Heart right ventricle (tissue), 16 donors: ENCODE measurements at regions not wholly inside any gene's neighbourhood (a gene's known extent, or its start where the extent isn't known, plus 50 kb on each side); places are given as distances from the start of the nearest gene placed in this dataset.

Experiments used
- ATAC-seq, 8 donors: fragments of 200-7000 bp; cut with Tn5 transposase; one replicate each; pipeline ENCODE4 v1.9.1; 2020; ENCODE audit warnings: mild to moderate bottlenecking in 8 of 8, moderate library complexity in 8 of 8, moderate number of reproducible peaks in 1 of 8
- DNase-seq, 2 donors: peaks; one replicate each; pipeline ENCODE4 v3.0.0-alpha.2; 2020
- H3K27ac ChIP-seq, 10 donors: fragments of 200-600 bp; sonication (generic) in 2 of 10; one replicate each; pipeline versions ENCODE4 v1.5.0 to v1.8.0; 2020 to 2022; ENCODE audit warnings: mild to moderate bottlenecking in 3 of 10
- H3K27me3 ChIP-seq, 7 donors: fragments of 200-600 bp; one replicate each; pipeline ENCODE4 v1.8.0; 2021 to 2022; ENCODE audit warnings: mild to moderate bottlenecking in 2 of 7
- H3K36me3 ChIP-seq, 9 donors: fragments of 200-600 bp; sonication (generic) in 1 of 9; one replicate each; pipeline versions ENCODE4 v1.5.0 to v1.8.0; 2020 to 2022; ENCODE audit warnings: mild to moderate bottlenecking in 2 of 9
- H3K4me1 ChIP-seq, 9 donors: fragments of 200-600 bp; sonication (generic) in 1 of 9; one replicate each; pipeline versions ENCODE4 v1.5.0 to v1.8.0; 2020 to 2022; ENCODE audit warnings: mild to moderate bottlenecking in 4 of 9
- H3K4me3 ChIP-seq, 10 donors: fragments of 200-600 bp; sonication (generic) in 2 of 10; one replicate each; pipeline versions ENCODE4 v1.5.0 to v1.8.0; 2020 to 2022; ENCODE audit warnings: mild to moderate bottlenecking in 7 of 10, moderate library complexity in 2 of 10
- H3K9me3 ChIP-seq, 11 donors: fragments of 200-600 bp in 10 of 11; sonication (generic) in 2 of 11; one replicate each; pipeline versions ENCODE4 v1.5.0 to v1.8.0; 2013 to 2022; ENCODE audit warnings: mild to moderate bottlenecking in 2 of 11, control low read depth in 1 of 11, moderate library complexity in 1 of 11
- WGBS, 2 donors: extraction: QIAGEN DNeasy Blood & Tissue Kit; methylation state at CpG; one replicate each; pipeline ENCODE4 v1.1.7; 2013; ENCODE audit warnings: inconsistent platforms in 1 of 2; 5-methylcytosine and 5-hydroxymethylcytosine counted together
- intact Hi-C, 10 donors: fragments of 100-400 bp; cut with DNase I; formaldehyde crosslinking; loops; one replicate each; pipeline versions ENCODE4 v1.11.1 to v1.14.2; 2022
- TF ChIP-seq, protein P1 (sequence below), 9 donors: fragments of 200-600 bp; sonication (generic) in 2 of 9; IDR thresholded peaks; one replicate each; pipeline versions ENCODE4 v1.5.0 to v1.8.0; 2021 to 2022; ENCODE audit warnings: antibody characterized with exemption in 9 of 9, mild to moderate bottlenecking in 5 of 9, moderate library complexity in 1 of 9
- donor health status: Arrhythmogenic right ventricular cardiomyopathy.
- donor health status: ischemic (EF 13 %, LVEDD 7.1; RV severe dilation, severe dysfunction).
- donor health status: healthy with polysubstance abuse.
- donor health status: DM: no; HTN: yes; CAD: no.
- donor health status: DM: no; HTN: no; CAD: no.
- donor health status: ischemic (EF 25% LVEDD 6.9; RV normal size, moderate dysfunction).
- donor health status: ischemic (EF 25% LVEDD 5.7; RV mildly dilated, moderate dysfunction).
- donor health status: healthy.
- donor health status: DM: yes; HTN: yes; CAD: no.
- donor health status: Ischemic cardiomyopathy.
- donor health status: ischemic (EF 35%, LVEDD 5.7; RV mildly dilated, moderate dysfunction).
- donor health status: nonischemic (EF 11% LVEDD 7.7; RV severe dilation, severe dysfunction).
- donor health status: DM: yes; HTN: yes; CAD: no.
- donor health status: PGD.
- donor health status: ischemic (EF 29% LVEDD 5.4; RV normal size, mild dysfunction).
- donor health status: nonischemic (EF 23%, LVEDD 6.1; RV moderate dilation, normal function).

DNA sequence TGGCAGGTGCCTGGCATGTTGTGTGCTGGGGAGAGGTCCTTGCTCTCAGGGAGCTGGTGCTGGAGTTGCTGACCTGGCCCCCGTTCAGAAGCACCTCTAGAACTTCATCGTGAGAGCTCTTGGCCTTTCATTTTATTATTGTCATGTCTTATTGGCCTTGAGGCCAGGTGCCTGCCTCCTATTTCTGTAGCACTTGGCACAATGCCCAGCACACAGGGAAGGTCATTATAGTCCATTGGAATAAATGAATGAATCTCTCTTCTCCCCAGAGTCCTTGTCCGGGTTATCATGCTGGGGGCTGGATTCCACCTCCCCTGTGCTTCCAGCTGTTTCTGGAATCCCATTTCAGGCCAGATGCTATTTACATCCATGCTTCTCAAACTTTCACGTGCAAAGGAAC is 169.2 kb downstream of the HAPSTR1 start:
- Histone ChIP-seq H3K27ac (no peak overlapping the region), H3K4me1 (peaks cover 0 to 7% (median 0%) of the 10 kb centered on the region in 9 donors), H3K27me3 (peaks cover 0 to 9% (median 0%) of the 10 kb centered on the region in 7 donors), H3K4me3 (no peak overlapping the region), H3K9me3 (peaks cover 0 to 5% (median 0%) of the 10 kb centered on the region in 11 donors), H3K36me3 (no peaks in the 10 kb centered on the region)
- ATAC-seq: peak in 3 of 8 donors; percentile 16 to 63 (median 27)
- DNase-seq: peak; percentile 21
- TF ChIP-seq, protein P1, sequence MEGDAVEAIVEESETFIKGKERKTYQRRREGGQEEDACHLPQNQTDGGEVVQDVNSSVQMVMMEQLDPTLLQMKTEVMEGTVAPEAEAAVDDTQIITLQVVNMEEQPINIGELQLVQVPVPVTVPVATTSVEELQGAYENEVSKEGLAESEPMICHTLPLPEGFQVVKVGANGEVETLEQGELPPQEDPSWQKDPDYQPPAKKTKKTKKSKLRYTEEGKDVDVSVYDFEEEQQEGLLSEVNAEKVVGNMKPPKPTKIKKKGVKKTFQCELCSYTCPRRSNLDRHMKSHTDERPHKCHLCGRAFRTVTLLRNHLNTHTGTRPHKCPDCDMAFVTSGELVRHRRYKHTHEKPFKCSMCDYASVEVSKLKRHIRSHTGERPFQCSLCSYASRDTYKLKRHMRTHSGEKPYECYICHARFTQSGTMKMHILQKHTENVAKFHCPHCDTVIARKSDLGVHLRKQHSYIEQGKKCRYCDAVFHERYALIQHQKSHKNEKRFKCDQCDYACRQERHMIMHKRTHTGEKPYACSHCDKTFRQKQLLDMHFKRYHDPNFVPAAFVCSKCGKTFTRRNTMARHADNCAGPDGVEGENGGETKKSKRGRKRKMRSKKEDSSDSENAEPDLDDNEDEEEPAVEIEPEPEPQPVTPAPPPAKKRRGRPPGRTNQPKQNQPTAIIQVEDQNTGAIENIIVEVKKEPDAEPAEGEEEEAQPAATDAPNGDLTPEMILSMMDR (IDR thresholded peaks at IDR 0.05): no peak
- intact Hi-C loops: no loop called here
- whole genome bisulfite sequencing, 2 donors: 17 to 30% methylated on average over 4 of the region's 4 CpGs

- intact Hi-C loops: no loop called here
- DNase-seq (no peak), ATAC-seq (no peak)
- Histone ChIP-seq H3K4me3 (no peak overlapping the region), H3K27me3 (peaks cover 0 to 8% (median 0%) of the 10 kb centered on the region in 7 donors), H3K9me3 (peaks cover 0 to 12% (median 4%) of the 10 kb centered on the region in 11 donors), H3K36me3 (no peaks in the 10 kb centered on the region), H3K4me1 (peaks cover 0 to 7% (median 0%) of the 10 kb centered on the region in 9 donors), H3K27ac (no peak overlapping the region)
- WGBS, 2 donors: 76 to 84% methylated on average over 5 of the region's 5 CpGs
- TF ChIP-seq, protein P1 (IDR thresholded peaks at IDR 0.05): no peak
These were observed 169.9 kb downstream of the HAPSTR1 start for GRCh38 chr16:9261376-9261775.

- TF ChIP-seq, protein P1 (IDR thresholded peaks at IDR 0.05): no peak
- peaks cover 0 to 7% (median 0%) of the 10 kb centered on the region in 9 donors for H3K4me1 ChIP-seq
- peaks cover 0 to 13% (median 4%) of the 10 kb centered on the region in 11 donors for H3K9me3 ChIP-seq
- WGBS, 2 donors: 76 to 80% methylated on average over 15 of the region's 15 CpGs
- intact Hi-C loops: no loop called here
- no peaks in the 10 kb centered on the region for H3K36me3 ChIP-seq
- no peak for DNase-seq
- no peak overlapping the region for H3K4me3 ChIP-seq
- no peak overlapping the region for H3K27ac ChIP-seq
- no peak for ATAC-seq
- H3K27me3 ChIP-seq: no peaks in the 10 kb centered on the region
These were observed 171.7 kb downstream of the HAPSTR1 start for GRCh38 chr16:9262941-9263715.

GRCh38 chr16:9264067-9264466 is 172.6 kb downstream of the HAPSTR1 start:
- Histone ChIP-seq H3K36me3 (no peaks in the 10 kb centered on the region), H3K27ac (no peak overlapping the region), H3K4me3 (no peak overlapping the region), H3K27me3 (no peaks in the 10 kb centered on the region), H3K9me3 (peaks cover 0 to 13% (median 4%) of the 10 kb centered on the region in 11 donors), H3K4me1 (peaks cover 0 to 7% (median 0%) of the 10 kb centered on the region in 9 donors)
- 48 to 52% methylated on average over 5 of the region's 5 CpGs for WGBS, 2 donors
- intact Hi-C loops: no loop called here
- ATAC-seq (no peak), DNase-seq (no peak)
- TF ChIP-seq, protein P1 (IDR thresholded peaks at IDR 0.05): no peak
